H1 (cell line): ENCODE measurements at regions not wholly inside any gene's neighbourhood (a gene's known extent, or its start where the extent isn't known, plus 50 kb on each side); places are given as distances from the start of the nearest gene placed in this dataset.

Experiments
- CTCF ChIA-PET: fragments of 300-600 bp; sonication (Branson Sonifier 250); formaldehyde crosslinking; loops from one replicate; lab custom pipeline; 2021; ENCODE audit not compliant: partially characterized antibody; lab: Charles Lee
- POLR2A ChIA-PET: fragments of 300-600 bp; sonication (Branson Sonifier 250); formaldehyde crosslinking; loops from one replicate; lab custom pipeline; 2021; ENCODE audit warnings: inconsistent platforms; ENCODE audit not compliant: partially characterized antibody; lab: Charles Lee
- DNase-seq, 2 experiments: peaks; one replicate each; pipeline versions ENCODE4 v3.0.0 to v3.0.0-alpha.2; 2010 to 2022; ENCODE audit warnings: low spot score in 2 of 2, low read depth in 1 of 2, mixed read lengths in 1 of 2
- FAIRE-seq: peaks from 2 replicates; lab custom pipeline; 2011; peaks lifted over from hg19 to GRCh38; lab: Jason Lieb, UNC
- H2AFZ ChIP-seq: 2 replicates; pipeline ENCODE4 v1.8.1; 2012; ENCODE audit warnings: low read length, inconsistent platforms
- H2AK5ac ChIP-seq: 2 replicates; pipeline ENCODE4 v1.6.1; 2013; ENCODE audit warnings: low read depth, low read length
- H2BK120ac ChIP-seq: replicated peaks from 2 replicates; pipeline ENCODE3; 2013; ENCODE audit warnings: low read depth, low read length, inconsistent platforms
- H2BK12ac ChIP-seq: 2 replicates; pipeline ENCODE4 v1.6.1; 2013; ENCODE audit warnings: low read depth, low read length
- H2BK15ac ChIP-seq: 2 replicates; pipeline ENCODE4 v1.6.1; 2013; ENCODE audit warnings: low read length
- H2BK20ac ChIP-seq: 2 replicates; pipeline ENCODE4 v1.6.1; 2013; ENCODE audit warnings: low read length
- H2BK5ac ChIP-seq: 2 replicates; pipeline ENCODE4 v1.6.1; 2013; ENCODE audit warnings: low read depth, low read length
- H3K14ac ChIP-seq: 2 replicates; pipeline ENCODE4 v1.6.1; 2013; ENCODE audit warnings: inconsistent platforms; ENCODE audit not compliant: insufficient read length
- H3K18ac ChIP-seq: 2 replicates; pipeline ENCODE4 v1.6.1; 2013; ENCODE audit warnings: low read length; ENCODE audit errors: extremely low read depth
- H3K23ac ChIP-seq: 2 replicates; pipeline ENCODE4 v1.6.1; 2013; ENCODE audit warnings: inconsistent platforms; ENCODE audit not compliant: insufficient read length
- H3K23me2 ChIP-seq: 2 replicates; pipeline ENCODE4 v1.6.1; 2013; ENCODE audit warnings: low read depth, low read length
- H3K27ac ChIP-seq: 2 replicates; pipeline ENCODE4 v1.6.1; 2011; ENCODE audit warnings: low read depth, low read length, inconsistent platforms
- H3K27me3 ChIP-seq, 4 experiments: replicated peaks in 1 of 4; 1 replicate in 1 of 4; 2 replicates in 3 of 4; pipeline versions ENCODE4 v1.6.1 to v1.8.1; 2011 to 2013; ENCODE audit warnings: low read length in 3 of 4, mild to moderate bottlenecking in 3 of 4, inconsistent platforms in 2 of 4, mixed read lengths in 2 of 4, moderate library complexity in 1 of 4; ENCODE audit not compliant: control insufficient read depth in 3 of 4, insufficient read depth in 3 of 4; ENCODE audit errors: extremely low read depth in 1 of 4
- H3K36me3 ChIP-seq, 4 experiments: 2 replicates each; pipeline versions ENCODE4 v1.6.1 to v1.8.1; 2011 to 2013; ENCODE audit warnings: mild to moderate bottlenecking in 4 of 4, low read length in 3 of 4, moderate library complexity in 2 of 4, control low read depth in 1 of 4, inconsistent platforms in 1 of 4; ENCODE audit not compliant: insufficient read depth in 4 of 4, control insufficient read depth in 2 of 4
- H3K4ac ChIP-seq: replicated peaks from 2 replicates; pipeline ENCODE3; 2013; ENCODE audit warnings: low read length, low read depth, mixed read lengths, inconsistent platforms; ENCODE audit not compliant: insufficient read length
- H3K4me1 ChIP-seq, 4 experiments: replicated peaks in 1 of 4; 1 replicate in 1 of 4; 2 replicates in 3 of 4; pipeline versions ENCODE4 v1.6.1 to v1.8.1; 2011 to 2013; ENCODE audit warnings: low read length in 3 of 4, inconsistent platforms in 2 of 4, mixed read lengths in 1 of 4; ENCODE audit not compliant: insufficient read depth in 4 of 4, control insufficient read depth in 3 of 4
- H3K4me2 ChIP-seq, 2 experiments: 2 replicates each; pipeline versions ENCODE4 v1.6.1 to v1.8.1; 2011 to 2013; ENCODE audit warnings: low read depth in 2 of 2, low read length in 2 of 2, control low read depth in 1 of 2, inconsistent platforms in 1 of 2, mild to moderate bottlenecking in 1 of 2; ENCODE audit not compliant: insufficient read depth in 1 of 2
- H3K4me3 ChIP-seq, 4 experiments: fragments of 200-600, 300-600 bp in 1 of 4; sonication (generic), shearing (Covaris generic), sonication (Bioruptor Twin) in 1 of 4; 2 replicates each; pipeline versions ENCODE4 v1.5.1 to v1.8.1; 2011 to 2016; ENCODE audit warnings: low read length in 4 of 4, low read depth in 3 of 4, control low read depth in 2 of 4, inconsistent platforms in 2 of 4, mild to moderate bottlenecking in 2 of 4, mixed read lengths in 1 of 4, moderate library complexity in 1 of 4; ENCODE audit not compliant: insufficient read depth in 2 of 4; ENCODE audit errors: extremely low read depth in 1 of 4
- H3K56ac ChIP-seq: replicated peaks from 2 replicates; pipeline ENCODE3; 2013; ENCODE audit warnings: low read depth, mild to moderate bottlenecking, mixed read lengths, low read length, inconsistent platforms; ENCODE audit not compliant: insufficient read length
- H3K79me1 ChIP-seq: 2 replicates; pipeline ENCODE4 v1.6.1; 2013; ENCODE audit warnings: low read depth, low read length, control low read depth
- H3K79me2 ChIP-seq, 2 experiments: 2 replicates each; pipeline versions ENCODE4 v1.6.1 to v1.8.1; 2012 to 2013; ENCODE audit warnings: low read length in 2 of 2, mild to moderate bottlenecking in 2 of 2, inconsistent platforms in 1 of 2; ENCODE audit not compliant: insufficient read depth in 2 of 2, control insufficient read depth in 1 of 2
- H3K9ac ChIP-seq, 4 experiments: replicated peaks in 1 of 4; 1 replicate in 1 of 4; 2 replicates in 3 of 4; pipeline versions ENCODE4 v1.6.1 to v1.8.1; 2011 to 2013; ENCODE audit warnings: low read depth in 3 of 4, low read length in 3 of 4, control low read depth in 2 of 4, mild to moderate bottlenecking in 2 of 4, moderate library complexity in 2 of 4, inconsistent platforms in 1 of 4; ENCODE audit errors: extremely low read depth in 1 of 4
- H3K9me3 ChIP-seq, 2 experiments: 2 replicates each; pipeline versions ENCODE4 v1.6.1 to v1.8.1; 2012 to 2013; ENCODE audit warnings: mild to moderate bottlenecking in 2 of 2, moderate library complexity in 2 of 2, control low read depth in 1 of 2, inconsistent platforms in 1 of 2, low read depth in 1 of 2, low read length in 1 of 2, mixed read lengths in 1 of 2; ENCODE audit not compliant: insufficient read depth in 2 of 2
- H4K20me1 ChIP-seq, 2 experiments: replicated peaks in 1 of 2; 2 replicates each; pipeline versions ENCODE3 to v1.8.1; 2011 to 2013; ENCODE audit warnings: inconsistent platforms in 2 of 2, low read length in 2 of 2, mild to moderate bottlenecking in 1 of 2; ENCODE audit not compliant: insufficient read depth in 2 of 2, control insufficient read depth in 1 of 2
- H4K5ac ChIP-seq: 2 replicates; pipeline ENCODE4 v1.6.1; 2013; ENCODE audit warnings: low read length, low read depth, mixed read lengths, inconsistent platforms; ENCODE audit not compliant: insufficient read length
- H4K8ac ChIP-seq: 2 replicates; pipeline ENCODE4 v1.8.0; 2013; ENCODE audit warnings: mild to moderate bottlenecking, moderate library complexity, low read length, inconsistent platforms; ENCODE audit not compliant: insufficient read depth; ENCODE audit errors: extremely low read depth
- H4K91ac ChIP-seq: replicated peaks from 2 replicates; pipeline ENCODE3; 2013; ENCODE audit warnings: low read length, mixed read lengths, inconsistent platforms; ENCODE audit not compliant: insufficient read length
- BCL11A ChIP-seq, 2 experiments: IDR thresholded peaks; one replicate each; pipeline ENCODE4 v1.6.1; 2011; ENCODE audit warnings: low read depth in 2 of 2, low read length in 2 of 2, mild to moderate bottlenecking in 2 of 2
- BRCA1 ChIP-seq: IDR thresholded peaks from 2 replicates; pipeline ENCODE4 v1.6.1; 2012; ENCODE audit warnings: low read depth, low read length, improper control_type of control experiment
- CHD1 ChIP-seq: IDR thresholded peaks from 2 replicates; pipeline ENCODE4 v1.6.1; 2012; ENCODE audit warnings: low read depth, low read length, improper control_type of control experiment
- CHD2 ChIP-seq: IDR thresholded peaks from 2 replicates; pipeline ENCODE4 v1.6.1; 2012; ENCODE audit warnings: low read length, improper control_type of control experiment
- FOSL1 ChIP-seq: IDR thresholded peaks from 2 replicates; pipeline ENCODE4 v1.6.1; 2011; ENCODE audit warnings: mild to moderate bottlenecking, low read depth, low read length, moderate library complexity; ENCODE audit not compliant: insufficient read depth
- GABPA ChIP-seq: IDR thresholded peaks from 2 replicates; pipeline ENCODE4 v1.6.1; 2011; ENCODE audit warnings: mild to moderate bottlenecking, low read length, moderate library complexity, borderline replicate concordance; ENCODE audit not compliant: insufficient read depth
- GTF2F1 ChIP-seq: IDR thresholded peaks from 2 replicates; pipeline ENCODE4 v1.6.1; 2012; ENCODE audit warnings: low read depth, low read length, improper control_type of control experiment, borderline replicate concordance
- HDAC2 ChIP-seq, 2 experiments: fragments of 300-600 bp in 1 of 2; sonication (generic) in 1 of 2; IDR thresholded peaks; 2 replicates each; pipeline ENCODE4 v1.6.1; 2011 to 2012; ENCODE audit warnings: low read depth in 2 of 2, low read length in 2 of 2, mild to moderate bottlenecking in 2 of 2, moderate library complexity in 2 of 2, borderline replicate concordance in 1 of 2, inconsistent platforms in 1 of 2
- MAFK ChIP-seq: IDR thresholded peaks from 2 replicates; pipeline ENCODE4 v1.6.1; 2012; ENCODE audit warnings: low read depth, mild to moderate bottlenecking, improper control_type of control experiment, low read length
- RAD21 ChIP-seq, 2 experiments: IDR thresholded peaks in 1 of 2; conservative IDR thresholded peaks in 1 of 2; 2 replicates each; pipeline ENCODE4 v1.6.1; 2011; ENCODE audit warnings: low read depth in 2 of 2, low read length in 2 of 2, improper control_type of control experiment in 1 of 2, inconsistent platforms in 1 of 2, mild to moderate bottlenecking in 1 of 2, moderate library complexity in 1 of 2
- SUZ12 ChIP-seq: fragments of 200-600 bp; sonication (generic); IDR thresholded peaks from 2 replicates; pipeline ENCODE4 v1.6.1; 2012; ENCODE audit warnings: mild to moderate bottlenecking, inconsistent platforms, low read length, moderate library complexity, mixed read lengths
- WGBS, 2 experiments: shearing (Covaris generic) in 1 of 2; methylation state at CpG; one replicate each; pipeline versions ENCODE4 v1.1.6 to v1.1.7; 2013 to 2015; ENCODE audit warnings: low lambda C conversion rate in 2 of 2, mixed read lengths in 2 of 2, inconsistent platforms in 1 of 2, low coverage in 1 of 2, missing lambda C conversion rate in 1 of 2; ENCODE audit not compliant: insufficient replicate concordance in 2 of 2, insufficient coverage in 1 of 2, insufficient read length in 1 of 2; ENCODE audit errors: extremely low coverage in 1 of 2, missing lambda C conversion rate in 1 of 2; 5-methylcytosine and 5-hydroxymethylcytosine counted together

GRCh38 chrX:101823236-101823635 lies 108.6 kb downstream of the ZMAT1 start:
- Histone ChIP-seq H3K36me3 (no peaks in the 10 kb centered on the region), H3K4me3 (no peak overlapping the region), H3K9me3 (peaks cover 5 to 16% of the 10 kb centered on the region in 2 experiments; a peak in 2 of 4 replicates), H2BK5ac (no peak overlapping the region), H3K23me2 (no peaks in the 10 kb centered on the region), H3K79me2 (no peaks in the 10 kb centered on the region), H2AFZ (no peak overlapping the region), H4K20me1 (no peaks in the 10 kb centered on the region), H2BK120ac (no peak overlapping the region), H2BK15ac (no peak overlapping the region), H4K5ac (no peak overlapping the region), H3K4me2 (no peak overlapping the region), H3K4me1 (no peaks in the 10 kb centered on the region), H3K27me3 (no peaks in the 10 kb centered on the region), H3K14ac (no peak overlapping the region), H3K56ac (no peak overlapping the region), H3K23ac (no peak overlapping the region), H3K9ac (no peak overlapping the region), H2BK20ac (no peak overlapping the region), H4K91ac (no peak overlapping the region), H2AK5ac (no peak overlapping the region), H3K79me1 (no peaks in the 10 kb centered on the region), H2BK12ac (no peak overlapping the region), H3K18ac (no peak overlapping the region), H3K4ac (no peak overlapping the region), H3K27ac (no peak overlapping the region), H4K8ac (no peak overlapping the region)
- ChIA-PET POLR2A (no interaction called here), CTCF (no interaction called here)
- TF ChIP-seq BCL11A (IDR thresholded peaks at IDR 0.05; ENCODE audit: low read depth in 2 of 2, low read length in 2 of 2) (no peak), CHD1 (no peak), GTF2F1 (no peak), CHD2 (no peak), FOSL1 (no peak), MAFK (no peak), RAD21 (IDR thresholded peaks at IDR 0.05 in 1 of 2, conservative IDR thresholded peaks at IDR 0.05 in 1 of 2; ENCODE audit: low read depth in 2 of 2, low read length in 2 of 2) (no peak), GABPA (no peak), SUZ12 (no peak), BRCA1 (no peak), HDAC2 (IDR thresholded peaks at IDR 0.05; ENCODE audit: borderline replicate concordance in 1 of 2, low read depth in 2 of 2, low read length in 2 of 2) (no peak)
- FAIRE-seq (no peak), DNase-seq (no peak)
- WGBS, 2 experiments: 90% methylated on average over 1 of the region's 2 CpGs; no CpG with 5 or more reads in 1 of the 2 experiments
